ENCODE measurements at regions not wholly inside any gene's neighbourhood (a gene's known extent, or its start where the extent isn't known, plus 50 kb on each side); places are given as distances from the start of the nearest gene placed in this dataset.

GRCh38 chr13:47798906-47799305 is 202.2 kb downstream of the SUCLA2 start:
- TF ChIP-seq CTCF (IDR thresholded peaks at IDR 0.05; ENCODE audit: poor library complexity) (peak; percentile 15), EZH2phosphoT487 (IDR thresholded peaks at IDR 0.05; ENCODE audit: low read depth, severe bottlenecking, unreplicated experiment) (no peak), EZH2 (IDR thresholded peaks at IDR 0.05; ENCODE audit: borderline replicate concordance) (no peak)

Measured in hepatocyte (in vitro differentiated cells).